Uterus (tissue), 3 donors: ENCODE measurements at regions not wholly inside any gene's neighbourhood (a gene's known extent, or its start where the extent isn't known, plus 50 kb on each side); places are given as distances from the start of the nearest gene placed in this dataset.
"Not testable (repeated sequence)": the region's sequence is repeated elsewhere in the genome, so short reads cannot be mapped to it uniquely, and the experiment has no call there.

ENCODE experiments used
- DNase-seq, 2 donors: peaks; one replicate each; pipeline ENCODE4 v3.0.0-alpha.2; 2019 to 2020
- H3K27ac ChIP-seq, 2 donors: fragments of 200-600 bp; sonication (generic); 1 replicate in 1 of 2; 2 replicates in 1 of 2; pipeline ENCODE4 v1.5.1; 2016 to 2018
- H3K27me3 ChIP-seq, 2 donors: fragments of 200-600 bp; sonication (generic); one replicate each; pipeline ENCODE4 v1.5.1; 2018 to 2019; ENCODE audit warnings: control low read depth in 1 of 2
- H3K36me3 ChIP-seq, 2 donors: fragments of 200-600 bp; sonication (generic); one replicate each; pipeline ENCODE4 v1.5.1; 2019; ENCODE audit warnings: control low read depth in 1 of 2
- H3K4me1 ChIP-seq, 2 donors: fragments of 200-600 bp; sonication (generic); one replicate each; pipeline ENCODE4 v1.5.1; 2018 to 2019; ENCODE audit warnings: control low read depth in 1 of 2
- H3K4me3 ChIP-seq, 2 donors: fragments of 200-600 bp; sonication (generic); 1 replicate in 1 of 2; 2 replicates in 1 of 2; pipeline ENCODE4 v1.5.1; 2018 to 2019; ENCODE audit warnings: mild to moderate bottlenecking in 1 of 2
- H3K9me3 ChIP-seq, 2 donors: fragments of 200-600 bp; sonication (generic); one replicate each; pipeline ENCODE4 v1.5.1; 2019; ENCODE audit warnings: control low read depth in 1 of 2
- POLR2A ChIP-seq, 2 donors: fragments of 450-650 bp; IDR thresholded peaks; one replicate each; pipeline ENCODE4 v1.6.1; 2016; ENCODE audit warnings: antibody characterized with exemption in 2 of 2, mild to moderate bottlenecking in 1 of 2, moderate library complexity in 1 of 2
- intact Hi-C: fragments of 100-400 bp; cut with DNase I; formaldehyde crosslinking; loops from one replicate; pipeline ENCODE4 v1.15.1; 2023; ENCODE audit warnings: low total_unique reads
- TF ChIP-seq, protein P1 (sequence below), 4 experiments: fragments of 200-600 bp in 2 of 4; fragments of 450-650 bp in 2 of 4; sonication (generic) in 2 of 4; IDR thresholded peaks; one replicate each; pipeline ENCODE4 v1.5.1; 2016 to 2019; ENCODE audit warnings: antibody characterized with exemption in 4 of 4, mild to moderate bottlenecking in 2 of 4, moderate library complexity in 1 of 4
- donor health status: DM: yes; HTN: yes; CAD: no.

GRCh38 chr6:68031054-68031453 lies 604.0 kb upstream of the ADGRB3 start:
- Histone ChIP-seq H3K36me3 (no peaks in the 10 kb centered on the region), H3K4me3 (no peak overlapping the region), H3K9me3 (no peaks in the 10 kb centered on the region), H3K27me3 (no peaks in the 10 kb centered on the region), H3K27ac (no peak overlapping the region), H3K4me1 (no peaks in the 10 kb centered on the region)
- intact Hi-C loops: no loop called here
- TF ChIP-seq POLR2A (IDR thresholded peaks at IDR 0.05): no peak
- TF ChIP-seq, protein P1, sequence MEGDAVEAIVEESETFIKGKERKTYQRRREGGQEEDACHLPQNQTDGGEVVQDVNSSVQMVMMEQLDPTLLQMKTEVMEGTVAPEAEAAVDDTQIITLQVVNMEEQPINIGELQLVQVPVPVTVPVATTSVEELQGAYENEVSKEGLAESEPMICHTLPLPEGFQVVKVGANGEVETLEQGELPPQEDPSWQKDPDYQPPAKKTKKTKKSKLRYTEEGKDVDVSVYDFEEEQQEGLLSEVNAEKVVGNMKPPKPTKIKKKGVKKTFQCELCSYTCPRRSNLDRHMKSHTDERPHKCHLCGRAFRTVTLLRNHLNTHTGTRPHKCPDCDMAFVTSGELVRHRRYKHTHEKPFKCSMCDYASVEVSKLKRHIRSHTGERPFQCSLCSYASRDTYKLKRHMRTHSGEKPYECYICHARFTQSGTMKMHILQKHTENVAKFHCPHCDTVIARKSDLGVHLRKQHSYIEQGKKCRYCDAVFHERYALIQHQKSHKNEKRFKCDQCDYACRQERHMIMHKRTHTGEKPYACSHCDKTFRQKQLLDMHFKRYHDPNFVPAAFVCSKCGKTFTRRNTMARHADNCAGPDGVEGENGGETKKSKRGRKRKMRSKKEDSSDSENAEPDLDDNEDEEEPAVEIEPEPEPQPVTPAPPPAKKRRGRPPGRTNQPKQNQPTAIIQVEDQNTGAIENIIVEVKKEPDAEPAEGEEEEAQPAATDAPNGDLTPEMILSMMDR (IDR thresholded peaks at IDR 0.05): no peak
- DNase-seq: no peak

DNA sequence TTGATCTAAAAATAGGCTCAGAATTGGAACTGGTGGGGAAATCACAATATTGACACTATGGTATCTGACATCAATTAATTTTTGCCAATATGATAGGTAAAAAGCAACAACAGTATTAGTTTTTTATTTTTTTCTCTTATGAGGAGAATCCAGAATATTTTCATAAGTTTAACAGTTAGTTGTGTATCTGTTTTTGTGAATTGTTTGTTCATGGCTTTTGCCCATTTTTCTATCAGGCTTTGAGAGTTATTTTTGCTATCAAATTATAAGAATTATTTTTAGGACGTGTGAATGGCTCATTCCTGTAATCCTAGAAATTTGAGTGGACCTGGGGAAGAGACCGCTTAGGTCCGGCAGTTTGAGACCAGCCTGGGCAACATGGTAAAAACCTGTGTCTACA lies 608.6 kb upstream of the ADGRB3 start:
- intact Hi-C loops: no loop called here
- TF ChIP-seq POLR2A (IDR thresholded peaks at IDR 0.05): no peak
- TF ChIP-seq, protein P1 (IDR thresholded peaks at IDR 0.05): no peak

DNA sequence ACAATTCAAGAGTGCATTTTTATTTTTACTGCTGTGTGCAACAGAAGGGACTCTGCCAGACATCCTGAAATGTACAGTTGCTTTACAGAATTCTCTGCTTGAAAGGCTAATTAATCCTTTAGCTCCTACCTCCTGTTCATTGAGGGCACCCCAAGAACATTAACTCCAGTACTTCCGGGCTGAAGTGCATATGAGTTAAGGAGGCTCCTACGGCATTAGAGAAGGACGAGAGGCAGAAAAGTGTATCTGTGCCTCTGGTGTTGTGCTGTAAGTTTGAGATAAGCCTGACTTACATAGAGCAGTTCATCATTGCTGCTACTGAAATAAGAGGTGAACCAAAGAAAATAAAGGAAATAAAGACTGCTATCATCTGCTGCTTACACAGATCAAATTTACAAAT lies 609.3 kb upstream of the ADGRB3 start:
- DNase-seq: no peak
- no peaks in the 10 kb centered on the region for H3K4me1 ChIP-seq
- no peak overlapping the region for H3K27ac ChIP-seq
- no peaks in the 10 kb centered on the region for H3K27me3 ChIP-seq
- intact Hi-C loops: no loop called here
- no peaks in the 10 kb centered on the region for H3K9me3 ChIP-seq
- H3K4me3 ChIP-seq: no peak overlapping the region
- no peak for TF ChIP-seq POLR2A (IDR thresholded peaks at IDR 0.05)
- TF ChIP-seq, protein P1 (IDR thresholded peaks at IDR 0.05): no peak
- H3K36me3 ChIP-seq: no peaks in the 10 kb centered on the region

More for the DNA sequence above, 608.6 kb upstream of the ADGRB3 start:
- no peak for DNase-seq
- H3K36me3 ChIP-seq: no peaks in the 10 kb centered on the region
- no peak overlapping the region for H3K27ac ChIP-seq
- H3K9me3 ChIP-seq: no peaks in the 10 kb centered on the region
- no peak overlapping the region for H3K4me3 ChIP-seq
- no peaks in the 10 kb centered on the region for H3K4me1 ChIP-seq
- H3K27me3 ChIP-seq: no peaks in the 10 kb centered on the region

DNA sequence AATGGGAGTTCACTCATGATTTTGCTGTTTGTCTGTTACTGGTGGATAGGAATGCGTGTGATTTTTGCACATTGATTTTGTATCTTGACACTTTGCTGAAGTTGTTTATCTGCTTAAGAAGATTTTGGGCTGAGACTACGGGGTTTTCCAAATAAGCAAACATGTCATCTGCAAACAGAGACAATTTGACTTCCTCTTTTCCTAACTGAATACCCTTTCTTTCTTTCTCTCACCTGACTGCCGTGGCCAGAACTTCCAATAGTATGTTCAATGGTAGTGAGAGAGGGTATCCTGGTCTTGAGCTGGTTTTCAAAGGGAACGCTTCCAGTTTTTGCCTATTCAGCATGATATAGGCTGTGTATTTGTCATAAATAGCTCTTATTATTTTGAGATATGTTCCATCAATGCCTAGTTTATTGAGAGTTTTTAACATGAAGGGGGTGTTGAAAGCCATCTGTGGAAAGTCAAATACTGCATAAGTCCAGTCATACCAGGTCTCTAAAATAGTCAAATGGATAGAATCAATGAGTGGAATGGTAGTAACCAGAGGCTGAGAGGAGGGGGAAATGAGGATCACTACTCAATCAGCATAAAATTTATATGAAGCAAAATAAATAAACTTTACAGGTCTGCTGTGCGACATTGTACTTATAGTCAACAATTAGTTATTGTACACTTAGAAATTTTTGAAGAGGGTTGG lies 610.4 kb upstream of the ADGRB3 start:
- Histone ChIP-seq H3K27me3 (no peaks in the 10 kb centered on the region), H3K4me1 (no peaks in the 10 kb centered on the region), H3K36me3 (no peaks in the 10 kb centered on the region), H3K4me3 (no peak overlapping the region), H3K9me3 (no peaks in the 10 kb centered on the region), H3K27ac (no peak overlapping the region)
- TF ChIP-seq, protein P1 (IDR thresholded peaks at IDR 0.05): no peak
- no peak for TF ChIP-seq POLR2A (IDR thresholded peaks at IDR 0.05)
- no peak for DNase-seq
- intact Hi-C loops: no loop called here

DNA sequence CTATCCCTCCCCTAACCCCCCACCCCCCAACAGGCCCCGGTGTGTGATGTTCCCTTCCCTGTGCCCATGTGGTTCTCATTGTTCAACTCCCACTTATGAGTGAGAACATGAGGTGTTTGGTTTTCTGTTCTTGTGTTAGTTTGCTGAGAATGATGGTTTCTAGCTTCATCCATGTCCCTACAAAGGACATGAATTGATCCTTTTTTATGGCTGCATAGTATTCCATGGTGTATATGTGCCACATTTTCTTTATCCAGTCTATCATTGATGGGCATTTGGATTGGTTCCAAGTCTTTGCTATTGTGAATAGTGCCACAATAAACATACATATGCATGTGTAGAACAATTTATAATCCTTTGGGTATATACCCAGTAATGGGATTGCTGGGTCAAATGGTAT lies 612.1 kb upstream of the ADGRB3 start:
- H3K27ac ChIP-seq, H3K9me3 ChIP-seq, H3K36me3 ChIP-seq, intact Hi-C loops, H3K4me3 ChIP-seq, H3K27me3 ChIP-seq, H3K4me1 ChIP-seq, DNase-seq: not testable (repeated sequence)
